ENCODE measurements at regions not wholly inside any gene's neighbourhood (a gene's known extent, or its start where the extent isn't known, plus 50 kb on each side); places are given as distances from the start of the nearest gene placed in this dataset.

DNA sequence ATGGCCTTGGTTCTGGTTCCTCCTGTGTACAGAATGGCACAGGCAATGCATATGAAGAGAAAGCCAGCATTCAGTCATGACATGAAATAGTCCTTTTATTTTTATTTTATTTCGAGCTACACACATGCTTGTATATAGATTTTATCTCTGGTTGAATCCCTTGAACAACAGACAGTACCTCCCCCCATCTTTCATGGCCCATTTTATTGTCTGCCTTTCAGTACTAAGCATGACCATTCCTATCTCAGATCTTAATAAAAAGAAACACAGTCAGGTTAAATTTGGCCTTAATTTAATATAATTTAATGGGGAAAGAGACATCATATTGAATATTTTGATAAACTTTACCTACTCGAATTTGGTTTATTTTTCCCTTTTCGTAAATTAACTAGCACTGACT, 76.4 kb upstream of the VANGL1 start:
- WGBS, 3 donors: 34 to 61% (median 38%) methylated on average over 3 of the region's 3 CpGs
- intact Hi-C loops (cut with DNase I): no loop called here
- no peak for TF ChIP-seq EP300 (IDR thresholded peaks at IDR 0.05)
- no peak for TF ChIP-seq POLR2A (IDR thresholded peaks at IDR 0.05)
- TF ChIP-seq, protein P1, sequence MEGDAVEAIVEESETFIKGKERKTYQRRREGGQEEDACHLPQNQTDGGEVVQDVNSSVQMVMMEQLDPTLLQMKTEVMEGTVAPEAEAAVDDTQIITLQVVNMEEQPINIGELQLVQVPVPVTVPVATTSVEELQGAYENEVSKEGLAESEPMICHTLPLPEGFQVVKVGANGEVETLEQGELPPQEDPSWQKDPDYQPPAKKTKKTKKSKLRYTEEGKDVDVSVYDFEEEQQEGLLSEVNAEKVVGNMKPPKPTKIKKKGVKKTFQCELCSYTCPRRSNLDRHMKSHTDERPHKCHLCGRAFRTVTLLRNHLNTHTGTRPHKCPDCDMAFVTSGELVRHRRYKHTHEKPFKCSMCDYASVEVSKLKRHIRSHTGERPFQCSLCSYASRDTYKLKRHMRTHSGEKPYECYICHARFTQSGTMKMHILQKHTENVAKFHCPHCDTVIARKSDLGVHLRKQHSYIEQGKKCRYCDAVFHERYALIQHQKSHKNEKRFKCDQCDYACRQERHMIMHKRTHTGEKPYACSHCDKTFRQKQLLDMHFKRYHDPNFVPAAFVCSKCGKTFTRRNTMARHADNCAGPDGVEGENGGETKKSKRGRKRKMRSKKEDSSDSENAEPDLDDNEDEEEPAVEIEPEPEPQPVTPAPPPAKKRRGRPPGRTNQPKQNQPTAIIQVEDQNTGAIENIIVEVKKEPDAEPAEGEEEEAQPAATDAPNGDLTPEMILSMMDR (IDR thresholded peaks at IDR 0.05): no peak
- Histone ChIP-seq H3K4me1 (ENCODE audit: insufficient read depth) (no peaks in the 10 kb centered on the region), H3K36me3 (no peaks in the 10 kb centered on the region), H3K9me3 (peaks cover 0 to 4% of the 10 kb centered on the region in 2 donors), H3K27me3 (no peaks in the 10 kb centered on the region), H3K4me3 (no peak overlapping the region), H3K27ac (no peak overlapping the region)
- no peak for DNase-seq

DNA sequence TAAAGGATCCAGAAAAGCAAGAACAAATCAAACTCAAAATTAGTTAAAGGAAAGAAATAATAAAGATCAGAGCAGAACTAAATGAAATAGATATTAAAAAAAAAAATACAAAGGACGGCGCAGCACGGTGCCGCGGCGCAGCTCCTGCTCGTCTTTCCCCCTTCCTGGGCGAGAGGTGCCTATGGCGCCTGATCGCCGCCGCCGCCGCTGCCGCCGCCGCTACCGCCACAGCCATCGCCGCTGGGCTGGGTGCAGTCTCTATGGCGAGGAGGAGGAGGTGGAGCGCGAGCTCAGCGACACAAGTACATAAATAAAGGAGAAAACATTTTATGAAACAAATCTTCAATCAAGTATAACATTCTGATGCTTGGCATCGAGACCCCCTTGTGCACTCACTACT, 77.6 kb upstream of the VANGL1 start:
- intact Hi-C loops (cut with DNase I): no loop called here
- H3K4me3 ChIP-seq: no peak overlapping the region
- H3K4me1 ChIP-seq (ENCODE audit: insufficient read depth): no peaks in the 10 kb centered on the region
- peaks cover 0 to 4% of the 10 kb centered on the region in 2 donors for H3K9me3 ChIP-seq
- H3K27ac ChIP-seq: no peak overlapping the region
- 22 to 39% (median 23%) methylated on average over 25 of the region's 25 CpGs for WGBS, 3 donors
- no peaks in the 10 kb centered on the region for H3K27me3 ChIP-seq
- TF ChIP-seq, protein P1 (IDR thresholded peaks at IDR 0.05): no peak
- TF ChIP-seq POLR2A (IDR thresholded peaks at IDR 0.05) (no peak), EP300 (IDR thresholded peaks at IDR 0.05) (no peak)
- no peak for DNase-seq
- no peaks in the 10 kb centered on the region for H3K36me3 ChIP-seq

DNA sequence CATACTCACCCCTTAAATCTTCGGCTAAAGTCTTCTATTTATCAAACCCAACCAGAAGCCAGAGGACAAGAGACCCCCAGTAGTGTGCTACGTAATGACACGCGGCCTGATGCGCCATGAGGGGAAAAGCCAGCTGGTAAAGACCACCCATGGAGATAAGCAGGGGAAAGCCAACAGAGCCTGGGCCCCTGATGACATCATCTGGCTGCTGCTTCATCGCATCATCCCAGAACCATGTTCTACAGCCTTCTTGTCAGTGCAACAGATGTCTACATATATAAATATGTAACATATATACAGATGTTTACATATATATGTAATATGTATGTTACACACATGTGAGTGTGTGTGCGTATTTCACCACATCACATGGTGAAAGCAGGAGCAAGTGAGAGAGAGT, 81.7 kb upstream of the VANGL1 start:
- no peaks in the 10 kb centered on the region for H3K27me3 ChIP-seq
- no peaks in the 10 kb centered on the region for H3K4me1 ChIP-seq (ENCODE audit: insufficient read depth)
- no peak overlapping the region for H3K4me3 ChIP-seq
- WGBS, 3 donors: 51 to 73% (median 61%) methylated on average over 7 of the region's 7 CpGs
- intact Hi-C loops (cut with DNase I): no loop called here
- no peak overlapping the region for H3K27ac ChIP-seq
- no peak for TF ChIP-seq EP300 (IDR thresholded peaks at IDR 0.05)
- TF ChIP-seq, protein P1 (IDR thresholded peaks at IDR 0.05): no peak
- no peak for TF ChIP-seq POLR2A (IDR thresholded peaks at IDR 0.05)
- DNase-seq: no peak
- H3K36me3 ChIP-seq: no peaks in the 10 kb centered on the region
- no peaks in the 10 kb centered on the region for H3K9me3 ChIP-seq

DNA sequence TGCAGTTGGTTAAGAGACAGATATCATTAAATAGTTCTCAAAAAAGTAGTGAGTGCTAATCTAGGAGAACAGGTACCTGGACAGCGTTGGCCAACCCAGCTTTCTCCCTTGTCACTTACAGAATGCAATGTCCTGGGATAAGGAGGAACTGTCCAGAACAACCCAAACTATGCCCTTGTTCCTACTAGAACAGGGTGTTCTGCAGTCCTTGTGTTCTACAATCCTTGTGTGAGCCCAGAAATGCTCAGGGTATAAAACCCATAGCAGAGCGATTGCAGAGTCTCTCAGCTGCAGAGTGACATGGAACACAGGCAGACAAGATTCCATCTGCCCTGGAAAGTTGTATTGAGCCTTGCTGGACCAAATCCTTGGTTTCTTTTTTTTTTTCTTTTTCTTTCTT, 83.5 kb upstream of the VANGL1 start:
- TF ChIP-seq EP300 (IDR thresholded peaks at IDR 0.05): no peak
- TF ChIP-seq POLR2A (IDR thresholded peaks at IDR 0.05): no peak
- TF ChIP-seq, protein P1 (IDR thresholded peaks at IDR 0.05): no peak
- Histone ChIP-seq H3K4me1 (ENCODE audit: insufficient read depth) (no peaks in the 10 kb centered on the region), H3K9me3 (no peaks in the 10 kb centered on the region), H3K36me3 (no peaks in the 10 kb centered on the region), H3K27ac (no peak overlapping the region), H3K4me3 (no peak overlapping the region), H3K27me3 (no peaks in the 10 kb centered on the region)
- WGBS, 3 donors: 79 to 89% (median 82%) methylated on average over 2 of the region's 2 CpGs
- intact Hi-C loops (cut with DNase I): no loop called here
- DNase-seq: no peak

DNA sequence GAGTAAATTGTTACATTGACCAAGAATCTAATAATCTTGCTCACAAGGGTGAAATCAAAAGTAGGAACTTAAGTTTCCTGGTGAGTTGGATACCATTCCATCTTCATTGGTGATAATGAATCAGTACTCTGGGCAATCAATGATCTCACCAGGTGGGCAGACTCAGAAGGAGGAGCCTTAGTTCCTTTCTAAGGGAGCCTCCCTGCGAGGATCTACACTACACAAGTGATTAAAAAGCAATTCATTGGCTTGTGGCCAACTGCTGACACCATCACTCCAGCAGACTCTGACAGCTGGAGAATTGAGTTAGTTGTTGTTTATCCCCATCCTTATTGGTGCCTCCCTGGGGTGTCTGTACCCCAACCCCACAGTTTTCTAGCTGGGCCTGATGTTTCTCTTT, 84.1 kb upstream of the VANGL1 start:
- TF ChIP-seq, protein P1 (IDR thresholded peaks at IDR 0.05): no peak
- TF ChIP-seq POLR2A (IDR thresholded peaks at IDR 0.05): no peak
- no peak for TF ChIP-seq EP300 (IDR thresholded peaks at IDR 0.05)
- no peak for DNase-seq
- 79 to 100% (median 100%) methylated on average over 1 of the region's 1 CpG for WGBS, 3 donors
- intact Hi-C loops (cut with DNase I): no loop called here
- Histone ChIP-seq H3K36me3 (no peaks in the 10 kb centered on the region), H3K27me3 (no peaks in the 10 kb centered on the region), H3K4me3 (no peak overlapping the region), H3K9me3 (no peaks in the 10 kb centered on the region), H3K27ac (no peak overlapping the region), H3K4me1 (ENCODE audit: insufficient read depth) (no peaks in the 10 kb centered on the region)
